Neuronal stem cell (in vitro differentiated cells): ENCODE measurements at regions not wholly inside any gene's neighbourhood (a gene's known extent, or its start where the extent isn't known, plus 50 kb on each side); places are given as distances from the start of the nearest gene placed in this dataset.
A peak's percentile ranks its signal among the peaks of the same experiment; 100 is the strongest.

Source experiments
- DNase-seq: peaks from one replicate; pipeline ENCODE4 v3.0.0-alpha.2; 2013; ENCODE audit warnings: low spot score
- H2AFZ ChIP-seq: one replicate; pipeline ENCODE4 v1.6.1; 2013; ENCODE audit warnings: mild to moderate bottlenecking, low read length, inconsistent platforms
- H2AK5ac ChIP-seq: 2 replicates; pipeline ENCODE4 v1.6.1; 2013; ENCODE audit warnings: low read depth, mild to moderate bottlenecking, inconsistent platforms, low read length, moderate library complexity, mixed read lengths
- H2BK120ac ChIP-seq: 2 replicates; pipeline ENCODE4 v1.6.1; 2013; ENCODE audit warnings: low read depth, mild to moderate bottlenecking, inconsistent platforms, low read length, moderate library complexity, mixed read lengths
- H2BK12ac ChIP-seq: one replicate; pipeline ENCODE4 v1.6.1; 2013; ENCODE audit warnings: low read length, inconsistent platforms
- H2BK15ac ChIP-seq: 2 replicates; pipeline ENCODE4 v1.6.1; 2013; ENCODE audit warnings: mild to moderate bottlenecking, low read length, inconsistent platforms, mixed read lengths
- H2BK5ac ChIP-seq: one replicate; pipeline ENCODE4 v1.6.1; 2013; ENCODE audit warnings: inconsistent platforms, mild to moderate bottlenecking, low read length, moderate library complexity
- H3K14ac ChIP-seq: one replicate; pipeline ENCODE4 v1.6.1; 2013; ENCODE audit warnings: low read length, inconsistent platforms
- H3K18ac ChIP-seq: 2 replicates; pipeline ENCODE4 v1.6.1; 2013; ENCODE audit warnings: low read length, inconsistent platforms
- H3K23ac ChIP-seq: 2 replicates; pipeline ENCODE4 v1.6.1; 2013; ENCODE audit warnings: low read depth, mild to moderate bottlenecking, mixed read lengths, low read length, inconsistent platforms; ENCODE audit not compliant: poor library complexity
- H3K27ac ChIP-seq: replicated peaks from 3 replicates; pipeline ENCODE4 v1.5.1; 2013; ENCODE audit warnings: low read length, inconsistent platforms
- H3K27me3 ChIP-seq, 3 experiments: 2 replicates each; pipeline ENCODE4 v1.6.1; 2013; ENCODE audit warnings: low read length in 3 of 3, mild to moderate bottlenecking in 2 of 3, inconsistent platforms in 1 of 3, low read depth in 1 of 3, mixed read lengths in 1 of 3, moderate library complexity in 1 of 3; ENCODE audit not compliant: control insufficient read depth in 3 of 3, insufficient read depth in 3 of 3
- H3K36me3 ChIP-seq, 2 donors: replicated peaks in 1 of 2; 2 replicates each; pipeline ENCODE4 v1.6.1; 2013; ENCODE audit warnings: low read length in 2 of 2; ENCODE audit not compliant: control insufficient read depth in 2 of 2, insufficient read depth in 2 of 2
- H3K4ac ChIP-seq: 2 replicates; pipeline ENCODE4 v1.6.1; 2013; ENCODE audit warnings: inconsistent platforms, mild to moderate bottlenecking, low read length, moderate library complexity
- H3K4me1 ChIP-seq, 2 donors: 1 replicate in 1 of 2; 2 replicates in 1 of 2; pipeline ENCODE4 v1.6.1; 2013; ENCODE audit warnings: low read length in 2 of 2, low read depth in 1 of 2; ENCODE audit not compliant: control insufficient read depth in 2 of 2, insufficient read depth in 1 of 2
- H3K4me2 ChIP-seq: one replicate; pipeline ENCODE4 v1.6.1; 2013; ENCODE audit warnings: mild to moderate bottlenecking, low read length, inconsistent platforms; ENCODE audit not compliant: insufficient read depth, poor library complexity, severe bottlenecking
- H3K4me3 ChIP-seq, 2 donors: 2 replicates each; pipeline ENCODE4 v1.5.1; 2013; ENCODE audit warnings: low read length in 2 of 2, mild to moderate bottlenecking in 2 of 2, inconsistent platforms in 1 of 2, moderate library complexity in 1 of 2
- H3K79me1 ChIP-seq: one replicate; pipeline ENCODE4 v1.6.1; 2013; ENCODE audit warnings: low read depth, mild to moderate bottlenecking, inconsistent platforms, low read length, moderate library complexity
- H3K9ac ChIP-seq: one replicate; pipeline ENCODE4 v1.6.1; 2013; ENCODE audit warnings: mild to moderate bottlenecking, low read depth, low read length, inconsistent platforms; ENCODE audit not compliant: poor library complexity
- H3K9me3 ChIP-seq, 2 donors: replicated peaks in 1 of 2; 2 replicates each; pipeline versions ENCODE3 to v1.6.1; 2013; ENCODE audit warnings: low read length in 2 of 2, mild to moderate bottlenecking in 2 of 2, inconsistent platforms in 1 of 2, low read depth in 1 of 2, mixed read lengths in 1 of 2, moderate library complexity in 1 of 2; ENCODE audit not compliant: control insufficient read depth in 2 of 2, insufficient read depth in 1 of 2
- H4K8ac ChIP-seq: one replicate; pipeline ENCODE4 v1.6.1; 2013; ENCODE audit warnings: low read depth, mild to moderate bottlenecking, inconsistent platforms, low read length, moderate library complexity
- H4K91ac ChIP-seq: one replicate; pipeline ENCODE4 v1.6.1; 2013; ENCODE audit warnings: low read length, low read depth, mild to moderate bottlenecking, inconsistent platforms; ENCODE audit not compliant: poor library complexity
- WGBS, 2 donors: extraction: QIAGEN DNeasy Blood & Tissue Kit; methylation state at CpG; one replicate each; pipeline ENCODE4 v1.1.7; 2013; ENCODE audit warnings: missing lambda C conversion rate in 2 of 2, mixed read lengths in 1 of 2; ENCODE audit not compliant: insufficient read length in 2 of 2, insufficient replicate concordance in 1 of 2; ENCODE audit errors: extremely low coverage in 2 of 2; 5-methylcytosine and 5-hydroxymethylcytosine counted together

DNA sequence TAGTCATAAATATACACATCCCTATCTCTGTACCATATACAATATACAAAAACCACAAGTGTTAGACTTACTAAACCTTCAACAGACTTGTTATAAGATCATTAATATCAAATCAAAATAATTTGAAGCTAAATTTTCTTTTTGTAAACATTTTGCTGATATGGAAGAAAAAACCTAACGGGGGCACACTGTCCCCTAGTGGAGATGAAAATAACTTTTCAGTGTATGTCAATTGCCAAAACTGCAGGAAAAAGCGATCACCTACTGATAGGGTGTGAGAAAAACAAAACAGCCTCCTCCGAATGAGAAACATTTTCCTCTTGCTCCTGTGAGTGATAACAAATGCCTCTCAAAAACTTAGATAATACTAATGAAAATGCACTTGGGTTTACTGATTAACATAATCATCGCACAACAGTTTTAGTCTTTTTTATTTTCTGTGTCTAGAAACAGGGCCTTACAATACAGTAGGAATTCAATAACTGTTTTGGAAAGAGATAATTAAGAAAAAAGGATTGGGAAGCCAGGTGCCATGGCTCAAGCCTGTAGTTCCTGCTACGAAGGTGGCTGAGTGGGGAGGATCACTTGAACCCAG is 322.7 kb downstream of the CRPPA start:
- H3K4ac ChIP-seq = no peak overlapping the region
- no peak overlapping the region for H4K8ac ChIP-seq
- H3K18ac ChIP-seq = no peak overlapping the region
- H3K27ac ChIP-seq = no peak overlapping the region
- no CpG with 5 or more reads among the region's 5 CpGs for WGBS, 2 donors
- H4K91ac ChIP-seq = no peak overlapping the region
- no peak overlapping the region for H2AK5ac ChIP-seq
- H2BK15ac ChIP-seq = no peak overlapping the region
- no peak overlapping the region for H3K9ac ChIP-seq
- no peak overlapping the region for H2BK12ac ChIP-seq
- no peak overlapping the region for H3K4me2 ChIP-seq
- H2BK120ac ChIP-seq = no peak overlapping the region
- no peaks in the 10 kb centered on the region for H3K9me3 ChIP-seq
- no peaks in the 10 kb centered on the region for H3K36me3 ChIP-seq
- H3K79me1 ChIP-seq = no peaks in the 10 kb centered on the region
- H3K4me3 ChIP-seq = no peak overlapping the region
- peaks cover 0 to 3% of the 10 kb centered on the region in 2 donors for H3K4me1 ChIP-seq
- H3K27me3 ChIP-seq = no peaks in the 10 kb centered on the region
- H2BK5ac ChIP-seq = no peak overlapping the region
- no peak for DNase-seq
- no peak overlapping the region for H3K14ac ChIP-seq
- H3K23ac ChIP-seq = no peak overlapping the region
- H2AFZ ChIP-seq = no peak overlapping the region

- Histone ChIP-seq H3K4ac (no peak overlapping the region), H3K4me1 (peaks cover 0 to 3% of the 10 kb centered on the region in 2 donors), H3K27ac (no peak overlapping the region), H3K14ac (no peak overlapping the region), H2AK5ac (no peak overlapping the region), H3K4me2 (no peak overlapping the region), H3K9ac (no peak overlapping the region), H4K91ac (no peak overlapping the region), H2AFZ (no peak overlapping the region), H3K18ac (no peak overlapping the region), H3K9me3 (no peaks in the 10 kb centered on the region), H2BK120ac (no peak overlapping the region), H3K23ac (no peak overlapping the region), H2BK15ac (no peak overlapping the region), H2BK12ac (no peak overlapping the region), H3K36me3 (no peaks in the 10 kb centered on the region), H3K79me1 (no peaks in the 10 kb centered on the region), H3K27me3 (no peaks in the 10 kb centered on the region), H3K4me3 (no peak overlapping the region), H2BK5ac (no peak overlapping the region), H4K8ac (no peak overlapping the region)
- DNase-seq = no peak
Observed at GRCh38 chr7:16098058-16098457, 323.3 kb downstream of the CRPPA start.

DNA sequence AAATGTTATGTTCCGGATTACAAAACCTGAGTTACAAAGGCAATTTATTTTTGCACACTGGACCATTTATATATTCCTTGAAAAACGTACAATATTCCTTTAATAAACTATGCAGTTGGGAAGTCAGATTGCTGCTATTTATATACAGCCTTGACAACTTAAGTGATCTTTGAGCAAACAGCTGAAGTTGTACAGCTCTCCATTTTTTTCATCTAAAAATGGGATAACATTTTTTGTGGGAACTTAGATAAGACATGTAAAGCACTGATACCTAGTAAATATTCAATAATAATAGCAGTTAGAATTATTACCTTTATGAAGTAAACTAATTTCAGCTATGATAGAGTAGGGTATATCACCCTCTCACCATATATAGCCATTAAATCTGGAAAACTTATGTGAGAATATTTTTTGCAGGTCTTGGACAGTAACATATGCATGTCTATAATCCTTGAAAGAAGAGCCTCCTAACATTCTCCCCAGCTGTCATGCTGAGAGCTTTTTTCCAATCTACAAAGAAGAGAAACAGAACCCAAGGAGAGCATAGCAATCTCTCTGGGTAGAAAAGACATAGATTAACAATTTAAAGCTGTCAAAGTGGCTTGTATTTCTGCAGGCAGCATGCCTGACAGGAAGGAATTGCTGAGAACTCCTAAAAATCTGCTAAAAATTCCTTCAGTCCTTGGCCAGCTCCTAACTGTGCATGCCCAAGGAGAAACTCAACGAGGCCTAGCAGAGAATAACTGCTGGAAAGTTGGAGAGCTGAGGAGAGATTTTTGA is 326.0 kb downstream of the CRPPA start:
- no peak overlapping the region for H3K4me2 ChIP-seq
- H3K27me3 ChIP-seq = no peaks in the 10 kb centered on the region
- H4K91ac ChIP-seq = no peak overlapping the region
- WGBS, 2 donors = no CpG with 5 or more reads among the region's 3 CpGs
- no peak overlapping the region for H3K9ac ChIP-seq
- H2BK15ac ChIP-seq = no peak overlapping the region
- no peak overlapping the region for H3K14ac ChIP-seq
- no peak overlapping the region for H3K18ac ChIP-seq
- peak overlapping the region; percentile 51 for H2AFZ ChIP-seq
- H3K79me1 ChIP-seq = no peaks in the 10 kb centered on the region
- DNase-seq = no peak
- H3K9me3 ChIP-seq = no peaks in the 10 kb centered on the region
- no peak overlapping the region for H4K8ac ChIP-seq
- H3K36me3 ChIP-seq = no peaks in the 10 kb centered on the region
- no peak overlapping the region for H2AK5ac ChIP-seq
- no peak overlapping the region for H3K23ac ChIP-seq
- H3K27ac ChIP-seq = no peak overlapping the region
- no peak overlapping the region for H2BK120ac ChIP-seq
- H2BK5ac ChIP-seq = peak overlapping the region; percentile 24
- no peak overlapping the region for H3K4ac ChIP-seq
- peaks cover 0 to 3% of the 10 kb centered on the region in 2 donors for H3K4me1 ChIP-seq
- H3K4me3 ChIP-seq = no peak overlapping the region
- no peak overlapping the region for H2BK12ac ChIP-seq

DNA sequence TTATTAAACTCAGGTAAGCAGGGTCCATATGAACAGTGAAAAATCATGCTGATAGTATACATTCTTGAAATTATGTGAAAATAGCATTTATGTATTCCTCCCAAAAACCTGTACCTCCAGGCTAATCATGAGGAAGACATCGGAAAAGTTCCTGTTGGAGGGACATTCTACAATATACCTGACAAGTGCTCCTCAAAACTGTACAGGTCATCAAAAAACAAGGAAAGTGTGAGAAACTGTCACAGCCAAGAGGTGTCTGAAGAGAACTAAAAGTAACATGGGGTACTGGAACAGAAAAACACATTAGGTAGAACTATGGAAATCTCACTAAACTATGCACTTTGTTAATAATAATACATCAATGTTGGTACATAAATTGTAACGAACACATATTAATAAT is 326.7 kb downstream of the CRPPA start:
- H4K8ac ChIP-seq = no peak overlapping the region
- H2BK12ac ChIP-seq = no peak overlapping the region
- no CpG with 5 or more reads among the region's 2 CpGs for WGBS, 2 donors
- DNase-seq = no peak
- H3K9me3 ChIP-seq = no peaks in the 10 kb centered on the region
- no peak overlapping the region for H2BK15ac ChIP-seq
- H2BK5ac ChIP-seq = no peak overlapping the region
- no peaks in the 10 kb centered on the region for H3K79me1 ChIP-seq
- no peak overlapping the region for H2AK5ac ChIP-seq
- no peak overlapping the region for H3K4ac ChIP-seq
- no peak overlapping the region for H3K9ac ChIP-seq
- H3K27ac ChIP-seq = no peak overlapping the region
- no peak overlapping the region for H3K14ac ChIP-seq
- no peak overlapping the region for H3K18ac ChIP-seq
- H4K91ac ChIP-seq = no peak overlapping the region
- H2BK120ac ChIP-seq = no peak overlapping the region
- H3K4me2 ChIP-seq = no peak overlapping the region
- no peak overlapping the region for H3K23ac ChIP-seq
- H3K4me1 ChIP-seq = peaks cover 0 to 3% of the 10 kb centered on the region in 2 donors
- no peak overlapping the region for H3K4me3 ChIP-seq
- no peak overlapping the region for H2AFZ ChIP-seq
- no peaks in the 10 kb centered on the region for H3K27me3 ChIP-seq
- no peaks in the 10 kb centered on the region for H3K36me3 ChIP-seq
